GM18870 (cell line): ENCODE measurements at regions not wholly inside any gene's neighbourhood (a gene's known extent, or its start where the extent isn't known, plus 50 kb on each side); places are given as distances from the start of the nearest gene placed in this dataset.
A peak's percentile ranks its signal among the peaks of the same experiment; 100 is the strongest.

Experiments used
- ATAC-seq: cut with Tn5 transposase; IDR thresholded peaks from one replicate; pipeline ENCODE4 v1.9.1; 2021; ENCODE audit warnings: moderate library complexity; ENCODE audit not compliant: unreplicated experiment

DNA sequence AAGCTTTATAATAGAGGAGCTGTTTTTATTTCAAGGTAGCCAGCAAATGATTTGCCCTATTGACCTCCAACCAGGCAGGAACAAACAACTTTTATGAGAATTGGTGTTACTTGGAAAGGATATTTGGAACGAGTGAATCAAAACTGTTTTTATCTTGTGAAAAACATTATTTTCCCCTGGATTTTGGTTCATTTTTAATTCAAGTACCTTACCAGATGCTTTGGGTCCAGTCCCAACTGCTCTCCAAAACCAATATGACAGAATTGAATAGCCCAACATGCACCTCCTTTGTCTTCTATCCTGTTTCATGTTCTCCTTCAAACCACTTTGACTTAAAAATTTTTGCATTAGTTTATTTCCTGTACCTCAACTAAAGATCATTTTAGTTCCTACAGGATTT is 178.6 kb upstream of the RBMS1 start:
- no peak for ATAC-seq

- ATAC-seq, result no peak
These were observed 180.6 kb upstream of the RBMS1 start for GRCh38 chr2:160674146-160674750.

DNA sequence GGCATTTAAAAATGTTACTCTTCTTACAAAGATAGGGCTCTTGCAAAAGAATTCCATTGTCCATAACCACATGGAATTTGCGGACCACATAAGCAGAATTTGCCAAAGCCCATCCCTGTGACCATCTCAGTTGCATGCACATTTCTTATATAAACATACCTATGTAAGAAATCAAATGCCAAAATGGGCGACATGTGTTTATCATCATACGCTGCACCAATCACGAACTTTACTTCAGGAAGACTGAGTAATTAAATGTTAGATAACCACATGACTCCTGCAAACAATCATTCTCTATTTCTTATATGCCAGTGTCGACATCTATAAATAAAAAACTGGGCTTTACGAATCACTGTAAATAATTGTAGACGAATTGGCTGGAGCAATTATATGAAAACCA is 186.1 kb upstream of the RBMS1 start:
- ATAC-seq, result no peak

- ATAC-seq, result no peak
These were observed 186.7 kb upstream of the RBMS1 start for GRCh38 chr2:160680294-160680693.

- no peak for ATAC-seq
These were observed 187.4 kb upstream of the RBMS1 start for GRCh38 chr2:160680974-160681373.

- no peak for ATAC-seq
These were observed 189.6 kb upstream of the RBMS1 start for GRCh38 chr2:160683206-160683605.

DNA sequence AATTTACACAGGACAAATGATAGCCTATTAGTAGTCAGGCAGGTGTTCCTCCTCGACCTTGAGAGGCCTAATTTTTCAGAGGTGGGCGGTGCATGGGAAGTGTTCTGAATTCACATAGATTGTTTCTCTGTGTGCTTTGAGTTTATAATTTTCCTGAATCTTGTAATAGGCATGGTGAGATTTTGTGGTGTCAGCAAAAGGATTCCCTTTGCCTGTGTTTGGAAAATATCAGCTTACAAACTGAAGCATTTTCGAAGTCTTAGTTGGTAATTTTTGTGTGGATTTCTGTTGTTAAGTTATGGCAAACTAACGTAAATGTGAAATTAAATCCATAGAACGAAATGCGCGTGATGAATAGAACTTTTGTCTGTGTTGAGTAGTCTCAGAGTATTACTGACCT is 194.0 kb upstream of the RBMS1 start:
- no peak for ATAC-seq

DNA sequence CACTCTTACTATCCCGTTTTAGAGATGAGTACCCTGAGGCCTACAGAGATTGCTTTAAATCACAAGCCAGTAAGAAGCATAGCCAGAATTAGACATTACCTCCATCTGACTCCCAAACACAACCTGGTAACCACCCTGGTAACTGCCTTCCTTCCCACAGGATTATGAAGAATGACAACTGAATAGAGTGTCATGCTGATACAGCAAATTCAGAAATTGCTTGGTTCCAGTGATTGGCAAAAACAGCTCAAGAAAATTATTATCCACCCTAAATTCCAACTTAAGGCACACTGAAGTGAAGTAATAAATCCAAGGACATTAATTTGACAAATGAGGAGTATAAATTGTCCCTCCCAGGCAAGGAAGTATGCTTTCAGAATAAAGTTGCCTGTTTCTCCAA is 195.8 kb upstream of the RBMS1 start:
- ATAC-seq, result no peak

DNA sequence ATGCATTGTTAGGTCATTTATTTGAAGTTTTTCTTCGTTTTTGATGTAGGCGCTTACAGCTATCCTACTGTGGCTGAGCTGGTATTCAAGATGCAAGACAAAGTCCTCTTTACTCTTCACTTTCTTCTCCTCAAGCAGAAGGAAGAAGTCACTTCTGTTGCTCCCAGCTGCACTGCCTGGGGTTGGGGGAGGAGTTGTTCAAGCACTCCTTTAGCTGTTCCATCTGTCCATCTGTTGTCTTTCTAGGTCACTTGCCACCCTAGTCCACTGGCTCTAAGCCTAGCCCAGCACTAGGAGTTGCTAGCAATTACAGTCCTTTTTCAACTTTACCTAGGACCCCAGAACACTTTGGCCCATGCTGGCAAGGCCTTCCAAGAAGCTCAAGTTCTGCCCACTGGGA is 200.6 kb upstream of the RBMS1 start:
- ATAC-seq, result no peak

DNA sequence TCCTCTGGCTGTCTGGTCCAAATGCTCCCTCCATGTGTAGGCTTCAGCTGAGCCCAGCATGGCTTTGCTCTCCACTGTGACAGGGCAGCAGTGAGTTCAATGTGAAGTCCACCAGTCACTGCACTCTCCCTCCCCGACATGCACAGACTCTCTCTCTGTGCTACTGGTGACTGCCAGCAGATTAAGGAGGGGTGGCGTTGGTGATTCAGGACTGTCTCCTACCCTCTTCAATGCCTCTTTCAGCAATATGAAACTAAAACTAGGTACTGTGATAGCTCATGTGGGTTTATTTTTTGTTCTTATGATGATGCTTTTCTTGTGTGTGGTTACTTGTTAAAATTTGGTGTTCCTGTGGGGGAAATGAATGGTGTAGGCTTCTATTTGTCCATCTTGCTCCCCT is 201.0 kb upstream of the RBMS1 start:
- ATAC-seq, result peak; percentile 78

- ATAC-seq, result no peak
These were observed 201.9 kb upstream of the RBMS1 start for GRCh38 chr2:160695402-160696086.

- no peak for ATAC-seq
These were observed 202.5 kb upstream of the RBMS1 start for GRCh38 chr2:160696087-160696452.

GRCh38 chr2:160697817-160698216 is 204.2 kb upstream of the RBMS1 start:
- no peak for ATAC-seq

DNA sequence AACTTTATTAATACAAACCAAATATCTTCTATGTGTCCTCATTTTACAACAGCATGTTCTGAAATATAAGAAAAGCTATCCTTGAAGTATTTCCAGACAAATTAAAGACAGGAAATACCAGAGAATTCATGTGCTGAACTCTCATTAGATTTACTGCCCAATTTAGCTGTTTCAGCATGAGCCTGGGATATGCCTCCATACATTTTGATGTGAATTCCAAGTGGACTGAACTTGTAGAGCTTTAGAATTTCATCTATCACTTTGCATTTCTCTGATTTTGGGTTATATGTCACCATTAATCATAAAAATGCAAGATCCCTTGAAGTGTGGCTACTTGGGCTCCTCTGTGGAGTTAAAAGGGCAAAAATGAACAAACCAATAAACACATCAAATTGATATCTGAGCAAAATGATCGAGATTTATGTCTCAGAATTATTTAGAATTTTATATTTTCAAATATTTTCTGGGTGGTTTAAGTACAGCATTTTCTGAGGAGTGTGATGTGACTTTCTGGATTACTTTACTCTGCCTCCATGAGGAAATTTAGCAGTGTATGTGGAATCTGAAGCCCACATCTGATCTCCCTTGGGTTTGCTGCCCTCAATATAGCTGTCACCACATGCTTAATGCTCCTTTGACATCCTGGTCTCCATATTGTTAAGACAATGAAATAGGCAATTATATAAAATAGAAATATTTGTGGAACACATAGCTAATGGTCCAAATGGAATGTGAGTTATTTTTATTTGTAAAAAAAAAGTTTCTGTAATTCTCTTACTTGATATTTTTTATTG is 206.6 kb upstream of the RBMS1 start:
- no peak for ATAC-seq

GRCh38 chr2:160701822-160702221 is 208.2 kb upstream of the RBMS1 start:
- no peak for ATAC-seq

GRCh38 chr2:160702754-160703153 is 209.1 kb upstream of the RBMS1 start:
- no peak for ATAC-seq

GRCh38 chr2:160703648-160704585 is 210.3 kb upstream of the RBMS1 start:
- ATAC-seq, result peak; percentile 83

DNA sequence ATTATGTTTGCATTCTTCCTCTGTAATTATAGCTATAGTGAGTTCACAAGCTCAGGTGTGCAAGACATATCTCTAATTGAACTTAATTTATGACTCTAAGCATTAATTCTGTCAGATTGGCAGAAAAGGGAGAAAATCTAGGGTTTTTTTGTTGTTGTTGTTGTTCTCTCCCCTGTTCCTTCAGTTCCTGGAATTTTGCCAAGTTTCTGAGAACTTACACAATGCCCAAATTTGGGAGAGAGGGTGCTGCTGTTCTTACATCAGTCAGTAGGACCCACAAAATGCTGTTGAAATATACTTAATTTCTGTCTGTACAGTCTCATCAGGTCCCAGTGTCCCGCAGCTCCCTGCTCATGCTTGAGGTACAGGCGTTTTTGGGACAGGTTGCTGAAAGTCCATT is 221.8 kb upstream of the RBMS1 start:
- no peak for ATAC-seq

GRCh38 chr2:160719116-160719515 is 225.5 kb upstream of the RBMS1 start:
- ATAC-seq, result no peak

DNA sequence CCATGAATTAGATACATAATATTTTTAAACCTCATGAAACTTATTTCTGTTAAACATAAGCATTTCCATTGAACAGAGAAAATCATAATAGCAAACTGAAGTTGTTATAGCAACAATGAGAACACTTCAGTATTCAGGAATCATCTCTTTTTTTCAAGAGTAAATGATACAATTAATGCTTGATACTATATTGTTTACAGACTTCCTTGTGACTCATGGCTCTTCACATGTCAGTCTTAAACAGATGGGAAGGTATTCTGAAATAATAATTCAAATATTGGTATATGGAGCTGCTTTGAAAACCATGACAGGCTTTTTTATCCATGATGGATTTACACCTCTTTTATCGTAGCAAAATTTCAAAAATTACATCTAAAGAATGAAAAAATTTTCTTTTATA is 226.5 kb upstream of the RBMS1 start:
- ATAC-seq, result no peak
